ENCODE measurements at regions not wholly inside any gene's neighbourhood (a gene's known extent, or its start where the extent isn't known, plus 50 kb on each side); places are given as distances from the start of the nearest gene placed in this dataset.
"Not testable (repeated sequence)": the region's sequence is repeated elsewhere in the genome, so short reads cannot be mapped to it uniquely, and the experiment has no call there.

DNA sequence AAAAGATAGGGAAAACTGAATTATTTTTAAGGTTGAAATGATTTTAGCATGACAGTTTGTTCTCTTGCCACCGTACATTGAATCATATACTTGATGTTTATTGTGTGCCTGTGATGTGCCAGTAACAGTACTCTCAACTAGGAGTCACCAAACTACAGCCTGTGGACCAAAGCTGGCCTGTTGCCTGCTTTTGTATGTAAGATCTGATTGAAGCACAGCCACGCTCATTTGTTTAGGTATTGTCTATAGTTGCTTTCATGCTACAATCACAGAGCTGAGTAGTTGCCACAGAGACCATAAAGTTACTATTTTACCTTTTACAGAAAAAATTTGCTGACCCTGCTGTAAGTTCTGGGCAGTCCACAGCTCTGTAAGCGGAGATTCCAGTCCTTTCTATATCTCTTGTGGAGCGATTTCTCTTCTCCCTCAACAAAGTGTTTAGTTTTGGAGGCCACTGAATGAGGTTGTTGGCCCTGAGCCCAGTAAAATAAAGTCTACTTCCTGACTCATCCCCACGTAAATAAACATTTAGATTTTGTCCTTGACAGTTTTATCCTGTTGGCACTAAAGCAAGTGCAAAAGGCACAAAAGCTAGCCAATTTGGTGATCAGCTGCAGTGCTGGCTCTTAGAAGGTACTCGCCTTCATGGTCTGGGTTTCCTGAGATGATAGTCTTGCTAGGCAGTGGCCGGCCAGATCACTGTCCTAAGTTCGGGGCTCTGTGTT lies 180.2 kb upstream of the ZNF92 start:
- TF ChIP-seq, protein P1, sequence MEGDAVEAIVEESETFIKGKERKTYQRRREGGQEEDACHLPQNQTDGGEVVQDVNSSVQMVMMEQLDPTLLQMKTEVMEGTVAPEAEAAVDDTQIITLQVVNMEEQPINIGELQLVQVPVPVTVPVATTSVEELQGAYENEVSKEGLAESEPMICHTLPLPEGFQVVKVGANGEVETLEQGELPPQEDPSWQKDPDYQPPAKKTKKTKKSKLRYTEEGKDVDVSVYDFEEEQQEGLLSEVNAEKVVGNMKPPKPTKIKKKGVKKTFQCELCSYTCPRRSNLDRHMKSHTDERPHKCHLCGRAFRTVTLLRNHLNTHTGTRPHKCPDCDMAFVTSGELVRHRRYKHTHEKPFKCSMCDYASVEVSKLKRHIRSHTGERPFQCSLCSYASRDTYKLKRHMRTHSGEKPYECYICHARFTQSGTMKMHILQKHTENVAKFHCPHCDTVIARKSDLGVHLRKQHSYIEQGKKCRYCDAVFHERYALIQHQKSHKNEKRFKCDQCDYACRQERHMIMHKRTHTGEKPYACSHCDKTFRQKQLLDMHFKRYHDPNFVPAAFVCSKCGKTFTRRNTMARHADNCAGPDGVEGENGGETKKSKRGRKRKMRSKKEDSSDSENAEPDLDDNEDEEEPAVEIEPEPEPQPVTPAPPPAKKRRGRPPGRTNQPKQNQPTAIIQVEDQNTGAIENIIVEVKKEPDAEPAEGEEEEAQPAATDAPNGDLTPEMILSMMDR (IDR thresholded peaks at IDR 0.05; ENCODE audit: low read length), result not testable (repeated sequence)
- TF ChIP-seq EZH2phosphoT487 (IDR thresholded peaks at IDR 0.05; ENCODE audit: low read length); EZH2 (optimal IDR thresholded peaks at IDR 0.05; ENCODE audit: low read depth, low read length): not testable (repeated sequence)

All from MM.1S (cell line).